ENCODE measurements at regions not wholly inside any gene's neighbourhood (a gene's known extent, or its start where the extent isn't known, plus 50 kb on each side); places are given as distances from the start of the nearest gene placed in this dataset.

DNA sequence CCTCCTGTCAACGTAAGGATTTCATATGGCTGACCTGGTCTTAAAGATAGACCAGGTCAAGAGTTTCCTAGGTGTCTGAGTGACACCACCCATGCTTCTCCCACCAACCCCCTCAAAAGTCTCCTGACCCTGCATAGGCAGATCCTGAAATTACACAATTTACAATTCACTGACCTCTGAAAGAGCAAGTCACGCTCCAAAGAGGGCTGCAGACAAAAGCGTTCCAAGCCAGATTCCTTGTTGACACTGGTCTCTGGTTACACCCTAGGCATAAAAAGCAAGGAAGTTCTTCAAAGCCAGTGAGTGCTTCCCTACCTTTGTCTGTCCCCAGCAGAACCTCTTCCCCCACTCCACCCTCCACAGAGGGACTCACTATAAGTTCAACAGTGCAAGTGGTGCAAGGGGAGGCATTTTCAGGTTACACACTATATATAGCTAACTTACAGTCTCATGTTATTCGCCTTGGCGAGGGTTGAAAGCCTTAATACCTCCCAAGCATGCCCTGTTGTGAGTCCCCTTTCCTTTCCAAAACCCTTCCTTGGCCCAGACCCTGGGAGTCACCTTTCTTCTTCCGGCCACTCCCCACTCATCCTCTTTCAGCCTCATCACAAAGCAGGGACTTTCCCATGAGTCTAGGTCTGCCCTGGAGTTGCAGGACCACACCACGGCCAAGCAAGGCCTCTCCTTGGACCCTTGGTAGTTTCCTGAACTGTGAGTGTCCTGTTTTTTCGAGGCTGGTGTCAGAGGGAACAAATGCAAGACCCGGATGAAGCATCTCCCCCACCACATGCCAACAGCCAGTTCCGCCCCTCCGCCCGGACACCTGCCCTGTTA is 58.0 kb upstream of the KLF3 start (continued):
- TF ChIP-seq, protein P1, sequence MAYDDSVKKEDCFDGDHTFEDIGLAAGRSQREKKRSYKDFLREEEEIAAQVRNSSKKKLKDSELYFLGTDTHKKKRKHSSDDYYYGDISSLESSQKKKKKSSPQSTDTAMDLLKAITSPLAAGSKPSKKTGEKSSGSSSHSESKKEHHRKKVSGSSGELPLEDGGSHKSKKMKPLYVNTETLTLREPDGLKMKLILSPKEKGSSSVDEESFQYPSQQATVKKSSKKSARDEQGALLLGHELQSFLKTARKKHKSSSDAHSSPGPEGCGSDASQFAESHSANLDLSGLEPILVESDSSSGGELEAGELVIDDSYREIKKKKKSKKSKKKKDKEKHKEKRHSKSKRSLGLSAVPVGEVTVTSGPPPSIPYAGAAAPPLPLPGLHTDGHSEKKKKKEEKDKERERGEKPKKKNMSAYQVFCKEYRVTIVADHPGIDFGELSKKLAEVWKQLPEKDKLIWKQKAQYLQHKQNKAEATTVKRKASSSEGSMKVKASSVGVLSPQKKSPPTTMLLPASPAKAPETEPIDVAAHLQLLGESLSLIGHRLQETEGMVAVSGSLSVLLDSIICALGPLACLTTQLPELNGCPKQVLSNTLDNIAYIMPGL (CRISPR knock-in tag; IDR thresholded peaks at IDR 0.05): no peak
- TF ChIP-seq ZNF41 (CRISPR knock-in tag; conservative IDR thresholded peaks at IDR 0.05): no peak
- no peak for TF ChIP-seq U2AF2 (optimal IDR thresholded peaks at IDR 0.05; ENCODE audit: low read depth, low read length)
- TF ChIP-seq GABPA (tag; conservative IDR thresholded peaks at IDR 0.05; ENCODE audit: low read depth): 0 out of 2 replicates have a peak, but pooled peaks have one; percentile 37
- TF ChIP-seq CEBPG (CRISPR knock-in tag; IDR thresholded peaks at IDR 0.05): no peak
- 0 out of 4 replicates have a peak, but pooled peaks of 1 of the 2 experiments have one; percentile 13 for TF ChIP-seq CEBPG (tag; conservative IDR thresholded peaks at IDR 0.05 in 1 of 2, IDR thresholded peaks at IDR 0.05 in 1 of 2)
- TF ChIP-seq, protein P2, sequence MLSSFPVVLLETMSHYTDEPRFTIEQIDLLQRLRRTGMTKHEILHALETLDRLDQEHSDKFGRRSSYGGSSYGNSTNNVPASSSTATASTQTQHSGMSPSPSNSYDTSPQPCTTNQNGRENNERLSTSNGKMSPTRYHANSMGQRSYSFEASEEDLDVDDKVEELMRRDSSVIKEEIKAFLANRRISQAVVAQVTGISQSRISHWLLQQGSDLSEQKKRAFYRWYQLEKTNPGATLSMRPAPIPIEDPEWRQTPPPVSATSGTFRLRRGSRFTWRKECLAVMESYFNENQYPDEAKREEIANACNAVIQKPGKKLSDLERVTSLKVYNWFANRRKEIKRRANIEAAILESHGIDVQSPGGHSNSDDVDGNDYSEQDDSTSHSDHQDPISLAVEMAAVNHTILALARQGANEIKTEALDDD (IDR thresholded peaks at IDR 0.05): no peak
- TF ChIP-seq ELF1 (tag; IDR thresholded peaks at IDR 0.05): no peak
- peak; percentile 69; the same call in 1 of the 2 replicates for TF ChIP-seq L3MBTL2 (IDR thresholded peaks at IDR 0.05)
- TF ChIP-seq ZNF175 (CRISPR knock-in tag; IDR thresholded peaks at IDR 0.05; ENCODE audit: low read depth): no peak
- no peak for TF ChIP-seq NR3C1 (CRISPR knock-in tag; IDR thresholded peaks at IDR 0.05)
- TF ChIP-seq RBFOX2 (IDR thresholded peaks at IDR 0.05; ENCODE audit: low read depth, low read length): no peak
- TF ChIP-seq ZKSCAN3 (CRISPR knock-in tag; IDR thresholded peaks at IDR 0.05): no peak
- TF ChIP-seq ILF3 (IDR thresholded peaks at IDR 0.05; ENCODE audit: borderline replicate concordance): no peak
- peak; percentile 39 for TF ChIP-seq CXXC5 (CRISPR knock-in tag; IDR thresholded peaks at IDR 0.05)
- TF ChIP-seq, protein P3, sequence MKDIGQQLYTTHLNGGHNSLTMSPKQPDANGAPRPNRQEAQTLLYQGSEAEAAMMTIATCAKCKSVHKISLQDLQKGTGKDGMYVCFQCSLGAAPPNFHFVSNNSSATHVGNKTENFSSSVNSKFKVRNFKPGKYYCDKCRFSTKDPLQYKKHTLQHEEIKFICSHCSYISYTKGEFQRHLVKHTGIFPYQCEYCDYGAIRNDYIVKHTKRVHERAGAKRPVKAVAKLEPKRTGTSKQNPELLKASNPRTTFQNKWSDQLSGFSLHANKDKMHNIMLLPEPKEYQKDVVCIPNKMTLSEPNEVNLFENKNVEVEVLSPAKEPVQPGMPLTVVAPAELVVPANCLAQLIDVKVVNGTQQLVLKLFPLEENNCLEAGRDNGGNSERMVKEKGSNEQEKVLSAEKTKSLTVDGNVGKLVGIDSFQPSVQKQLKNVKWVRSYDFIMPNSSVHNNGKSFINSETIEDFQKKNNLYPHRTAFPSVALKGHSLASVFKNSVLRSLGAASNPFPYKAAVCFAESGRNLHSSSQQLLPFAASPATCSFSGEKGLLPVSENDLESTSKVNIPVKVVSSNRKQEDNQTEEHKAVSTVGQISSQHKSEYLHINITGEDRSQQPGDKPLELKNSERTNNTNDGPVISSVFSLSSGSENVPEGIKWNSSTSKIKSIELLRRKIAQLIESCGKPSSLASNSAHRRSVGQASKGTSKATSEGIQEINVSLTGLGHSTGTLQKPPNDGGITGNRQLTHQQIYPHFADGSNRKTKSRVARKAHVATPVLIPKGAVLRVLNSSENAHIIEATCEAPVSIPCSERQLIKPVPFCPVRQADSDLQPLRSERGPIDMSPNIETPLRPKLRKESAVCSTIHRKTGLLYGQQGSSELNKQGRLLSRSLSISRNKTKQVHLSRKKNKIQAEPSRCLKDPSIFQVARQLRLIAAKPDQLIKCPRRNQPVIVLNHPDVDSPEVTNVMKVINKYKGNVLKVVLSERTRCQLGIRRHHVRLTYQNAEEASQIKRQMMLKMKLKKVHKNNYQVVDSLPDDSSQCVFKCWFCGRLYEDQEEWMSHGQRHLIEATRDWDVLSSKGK (CRISPR knock-in tag; IDR thresholded peaks at IDR 0.05): no peak
- TF ChIP-seq RBBP5 (IDR thresholded peaks at IDR 0.05; ENCODE audit: borderline replicate concordance, insufficient read depth, low read length, poor library complexity, severe bottlenecking): no peak
- TF ChIP-seq, protein P4, sequence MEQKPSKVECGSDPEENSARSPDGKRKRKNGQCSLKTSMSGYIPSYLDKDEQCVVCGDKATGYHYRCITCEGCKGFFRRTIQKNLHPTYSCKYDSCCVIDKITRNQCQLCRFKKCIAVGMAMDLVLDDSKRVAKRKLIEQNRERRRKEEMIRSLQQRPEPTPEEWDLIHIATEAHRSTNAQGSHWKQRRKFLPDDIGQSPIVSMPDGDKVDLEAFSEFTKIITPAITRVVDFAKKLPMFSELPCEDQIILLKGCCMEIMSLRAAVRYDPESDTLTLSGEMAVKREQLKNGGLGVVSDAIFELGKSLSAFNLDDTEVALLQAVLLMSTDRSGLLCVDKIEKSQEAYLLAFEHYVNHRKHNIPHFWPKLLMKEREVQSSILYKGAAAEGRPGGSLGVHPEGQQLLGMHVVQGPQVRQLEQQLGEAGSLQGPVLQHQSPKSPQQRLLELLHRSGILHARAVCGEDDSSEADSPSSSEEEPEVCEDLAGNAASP (IDR thresholded peaks at IDR 0.05): no peak
- TF ChIP-seq NR2C1 (IDR thresholded peaks at IDR 0.05): no peak
- peak; percentile 72 for TF ChIP-seq NR2C1 (tag; IDR thresholded peaks at IDR 0.05)
- TF ChIP-seq SMC3 (conservative IDR thresholded peaks at IDR 0.05; ENCODE audit: insufficient read depth, low read depth, low read length): no peak

Data from K562 (cell line).